Ovary (tissue), 3 donors: ENCODE measurements at regions not wholly inside any gene's neighbourhood (a gene's known extent, or its start where the extent isn't known, plus 50 kb on each side); places are given as distances from the start of the nearest gene placed in this dataset.

Source experiments
- CTCF ChIP-seq, 3 donors: fragments of 450-650 bp in 2 of 3; fragments of 200-600 bp in 1 of 3; IDR thresholded peaks; one replicate each; pipeline versions ENCODE4 v1.5.1 to v1.8.0; 2016 to 2022; ENCODE audit warnings: antibody characterized with exemption in 3 of 3, mild to moderate bottlenecking in 1 of 3
- EP300 ChIP-seq: sonication (generic); formaldehyde crosslinking; IDR thresholded peaks from one replicate; pipeline ENCODE4 v1.6.1; 2017; ENCODE audit warnings: antibody characterized with exemption
- POLR2A ChIP-seq: fragments of 450-650 bp; IDR thresholded peaks from one replicate; pipeline ENCODE4 v1.6.1; 2017; ENCODE audit warnings: antibody characterized with exemption, mild to moderate bottlenecking, moderate library complexity
- donor health status: DM: no; HTN: no; CAD: no.

- TF ChIP-seq EP300 (no peak), CTCF (IDR thresholded peaks at IDR 0.05) (no peak), POLR2A (no peak)
Measured at GRCh38 chr20:43798291-43799149, 71.7 kb upstream of the GTSF1L start.
